ENCODE measurements at regions not wholly inside any gene's neighbourhood (a gene's known extent, or its start where the extent isn't known, plus 50 kb on each side); places are given as distances from the start of the nearest gene placed in this dataset.

- TF ChIP-seq EZH2phosphoT487 (IDR thresholded peaks at IDR 0.05; ENCODE audit: insufficient read depth, low read depth) (no peak), EZH2 (IDR thresholded peaks at IDR 0.05; ENCODE audit: insufficient read depth, poor library complexity, severe bottlenecking) (no peak)
These were observed 124.2 kb upstream of the GUCY1A1 start for GRCh38 chr4:155542415-155542814.

Data from GM23248 (cell line).